HepG2 (cell line): ENCODE measurements at regions not wholly inside any gene's neighbourhood (a gene's known extent, or its start where the extent isn't known, plus 50 kb on each side); places are given as distances from the start of the nearest gene placed in this dataset.

Experiments
- ARID3A ChIP-seq: IDR thresholded peaks from 2 replicates; pipeline ENCODE4 v1.6.1; 2012; ENCODE audit warnings: low read depth, low read length, improper control_type of control experiment
- CHD2 ChIP-seq: IDR thresholded peaks from 2 replicates; pipeline ENCODE4 v1.6.1; 2011; ENCODE audit warnings: low read depth, low read length, improper control_type of control experiment
- CTCF ChIP-seq: sonication (generic); formaldehyde crosslinking; IDR thresholded peaks from 2 replicates; pipeline ENCODE4 v1.5.0; 2020; ENCODE audit warnings: mild to moderate bottlenecking, missing genetic modification reagents, moderate library complexity
- MXI1 ChIP-seq: IDR thresholded peaks from 3 replicates; pipeline ENCODE4 v1.6.1; 2012; ENCODE audit warnings: low read depth, low read length, inconsistent platforms, borderline replicate concordance
- SMC3 ChIP-seq: IDR thresholded peaks from 2 replicates; pipeline ENCODE4 v1.6.1; 2011; ENCODE audit warnings: low read length, improper control_type of control experiment
- ZNF274 ChIP-seq: sonication (generic); formaldehyde crosslinking; IDR thresholded peaks from 2 replicates; pipeline ENCODE4 v1.5.1; 2020; ENCODE audit warnings: mild to moderate bottlenecking, missing genetic modification reagents

- TF ChIP-seq MXI1 (no peak), CHD2 (no peak), SMC3 (no peak), ARID3A (no peak), CTCF (CRISPR knock-in tag) (no peak), ZNF274 (CRISPR knock-in tag) (no peak)
These were observed 133.9 kb downstream of the RFLNA start for GRCh38 chr12:124428792-124429281.
